GM19372 (cell line): ENCODE measurements at regions not wholly inside any gene's neighbourhood (a gene's known extent, or its start where the extent isn't known, plus 50 kb on each side); places are given as distances from the start of the nearest gene placed in this dataset.

Experiments
- ATAC-seq: cut with Tn5 transposase; IDR thresholded peaks from one replicate; pipeline ENCODE4 v1.9.1; 2021; ENCODE audit warnings: mild to moderate bottlenecking, low read depth, moderate library complexity; ENCODE audit not compliant: unreplicated experiment

GRCh38 chr9:10674586-10674985, 61.8 kb upstream of the PTPRD start:
- ATAC-seq, result no peak

- no peak for ATAC-seq
Measured at GRCh38 chr9:10678010-10678409, 65.2 kb upstream of the PTPRD start.

- ATAC-seq, result no peak
Measured at GRCh38 chr9:10678790-10679189, 66.0 kb upstream of the PTPRD start.

- ATAC-seq, result no peak
Measured at GRCh38 chr9:10686943-10687342, 74.1 kb upstream of the PTPRD start.

GRCh38 chr9:10690546-10690945, 77.7 kb upstream of the PTPRD start:
- no peak for ATAC-seq

GRCh38 chr9:10697044-10697443, 84.2 kb upstream of the PTPRD start:
- no peak for ATAC-seq

GRCh38 chr9:10700291-10700690, 87.5 kb upstream of the PTPRD start:
- ATAC-seq, result no peak

GRCh38 chr9:10700915-10701314, 88.1 kb upstream of the PTPRD start:
- no peak for ATAC-seq

GRCh38 chr9:10701906-10702305, 89.1 kb upstream of the PTPRD start:
- no peak for ATAC-seq

GRCh38 chr9:10703139-10703538, 90.3 kb upstream of the PTPRD start:
- no peak for ATAC-seq

GRCh38 chr9:10704720-10705119, 91.9 kb upstream of the PTPRD start:
- ATAC-seq, result no peak

GRCh38 chr9:10705383-10705782, 92.6 kb upstream of the PTPRD start:
- no peak for ATAC-seq

- ATAC-seq, result no peak
Measured at GRCh38 chr9:10706788-10707187, 94.0 kb upstream of the PTPRD start.

GRCh38 chr9:10721301-10721700, 108.5 kb upstream of the PTPRD start:
- no peak for ATAC-seq

GRCh38 chr9:10729213-10729612, 116.4 kb upstream of the PTPRD start:
- no peak for ATAC-seq

GRCh38 chr9:10744669-10745068, 131.9 kb upstream of the PTPRD start:
- ATAC-seq, result no peak

GRCh38 chr9:10753474-10753873, 140.7 kb upstream of the PTPRD start:
- ATAC-seq, result no peak

- no peak for ATAC-seq
Measured at GRCh38 chr9:10764481-10764880, 151.7 kb upstream of the PTPRD start.

GRCh38 chr9:10773136-10773535, 160.3 kb upstream of the PTPRD start:
- ATAC-seq, result no peak

GRCh38 chr9:10774051-10774450, 161.2 kb upstream of the PTPRD start:
- no peak for ATAC-seq

- ATAC-seq, result no peak
Measured at GRCh38 chr9:10785255-10785654, 172.5 kb upstream of the PTPRD start.

GRCh38 chr9:10793306-10793705, 180.5 kb upstream of the PTPRD start:
- ATAC-seq, result no peak

- no peak for ATAC-seq
Measured at GRCh38 chr9:10804486-10804885, 191.7 kb upstream of the PTPRD start.
